Astrocyte of the spinal cord (primary cell): ENCODE measurements at regions not wholly inside any gene's neighbourhood (a gene's known extent, or its start where the extent isn't known, plus 50 kb on each side); places are given as distances from the start of the nearest gene placed in this dataset.

Source experiments
- DNase-seq: peaks from one replicate; pipeline ENCODE4 v3.0.0; 2011; ENCODE audit warnings: low read depth, low spot score
- H3K4me3 ChIP-seq: 2 replicates; pipeline ENCODE4 v1.5.1; 2011; ENCODE audit warnings: low read depth, mild to moderate bottlenecking, low read length, moderate library complexity
- in situ Hi-C: cut with HindIII; loops from 2 replicates; pipeline ENCODE4 v1.10.0; 2017; ENCODE audit warnings: low sequenced_read_pairs
- TF ChIP-seq, protein P1 (sequence below): IDR thresholded peaks from 2 replicates; pipeline ENCODE4 v1.5.1; 2012; ENCODE audit warnings: low read depth, mild to moderate bottlenecking, low read length, inconsistent platforms

- H3K4me3 ChIP-seq: no peak overlapping the region
- in situ Hi-C loops: no loop called here
- DNase-seq: no peak
- TF ChIP-seq, protein P1, sequence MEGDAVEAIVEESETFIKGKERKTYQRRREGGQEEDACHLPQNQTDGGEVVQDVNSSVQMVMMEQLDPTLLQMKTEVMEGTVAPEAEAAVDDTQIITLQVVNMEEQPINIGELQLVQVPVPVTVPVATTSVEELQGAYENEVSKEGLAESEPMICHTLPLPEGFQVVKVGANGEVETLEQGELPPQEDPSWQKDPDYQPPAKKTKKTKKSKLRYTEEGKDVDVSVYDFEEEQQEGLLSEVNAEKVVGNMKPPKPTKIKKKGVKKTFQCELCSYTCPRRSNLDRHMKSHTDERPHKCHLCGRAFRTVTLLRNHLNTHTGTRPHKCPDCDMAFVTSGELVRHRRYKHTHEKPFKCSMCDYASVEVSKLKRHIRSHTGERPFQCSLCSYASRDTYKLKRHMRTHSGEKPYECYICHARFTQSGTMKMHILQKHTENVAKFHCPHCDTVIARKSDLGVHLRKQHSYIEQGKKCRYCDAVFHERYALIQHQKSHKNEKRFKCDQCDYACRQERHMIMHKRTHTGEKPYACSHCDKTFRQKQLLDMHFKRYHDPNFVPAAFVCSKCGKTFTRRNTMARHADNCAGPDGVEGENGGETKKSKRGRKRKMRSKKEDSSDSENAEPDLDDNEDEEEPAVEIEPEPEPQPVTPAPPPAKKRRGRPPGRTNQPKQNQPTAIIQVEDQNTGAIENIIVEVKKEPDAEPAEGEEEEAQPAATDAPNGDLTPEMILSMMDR: no peak
Observed at GRCh38 chr5:158623971-158624370, 475.7 kb downstream of the EBF1 start.

GRCh38 chr5:158621391-158621790 is 478.3 kb downstream of the EBF1 start:
- in situ Hi-C loops: no loop called here
- no peak overlapping the region for H3K4me3 ChIP-seq
- no peak for DNase-seq
- TF ChIP-seq, protein P1: no peak

GRCh38 chr5:158619083-158619788 is 480.5 kb downstream of the EBF1 start:
- DNase-seq: no peak
- in situ Hi-C loops: no loop called here
- H3K4me3 ChIP-seq: no peak overlapping the region
- TF ChIP-seq, protein P1: no peak

GRCh38 chr5:158618256-158618655 is 481.5 kb downstream of the EBF1 start:
- in situ Hi-C loops: no loop called here
- TF ChIP-seq, protein P1: no peak
- no peak overlapping the region for H3K4me3 ChIP-seq
- DNase-seq: no peak

- DNase-seq: no peak
- in situ Hi-C loops: no loop called here
- no peak overlapping the region for H3K4me3 ChIP-seq
- TF ChIP-seq, protein P1: no peak
Observed at GRCh38 chr5:158616707-158617106, 483.0 kb downstream of the EBF1 start.

GRCh38 chr5:158614951-158615350 is 484.8 kb downstream of the EBF1 start:
- no peak overlapping the region for H3K4me3 ChIP-seq
- DNase-seq: no peak
- TF ChIP-seq, protein P1: no peak
- in situ Hi-C loops: no loop called here
